ENCODE measurements at regions not wholly inside any gene's neighbourhood (a gene's known extent, or its start where the extent isn't known, plus 50 kb on each side); places are given as distances from the start of the nearest gene placed in this dataset.
"Not testable (repeated sequence)": the region's sequence is repeated elsewhere in the genome, so short reads cannot be mapped to it uniquely, and the experiment has no call there.

DNA sequence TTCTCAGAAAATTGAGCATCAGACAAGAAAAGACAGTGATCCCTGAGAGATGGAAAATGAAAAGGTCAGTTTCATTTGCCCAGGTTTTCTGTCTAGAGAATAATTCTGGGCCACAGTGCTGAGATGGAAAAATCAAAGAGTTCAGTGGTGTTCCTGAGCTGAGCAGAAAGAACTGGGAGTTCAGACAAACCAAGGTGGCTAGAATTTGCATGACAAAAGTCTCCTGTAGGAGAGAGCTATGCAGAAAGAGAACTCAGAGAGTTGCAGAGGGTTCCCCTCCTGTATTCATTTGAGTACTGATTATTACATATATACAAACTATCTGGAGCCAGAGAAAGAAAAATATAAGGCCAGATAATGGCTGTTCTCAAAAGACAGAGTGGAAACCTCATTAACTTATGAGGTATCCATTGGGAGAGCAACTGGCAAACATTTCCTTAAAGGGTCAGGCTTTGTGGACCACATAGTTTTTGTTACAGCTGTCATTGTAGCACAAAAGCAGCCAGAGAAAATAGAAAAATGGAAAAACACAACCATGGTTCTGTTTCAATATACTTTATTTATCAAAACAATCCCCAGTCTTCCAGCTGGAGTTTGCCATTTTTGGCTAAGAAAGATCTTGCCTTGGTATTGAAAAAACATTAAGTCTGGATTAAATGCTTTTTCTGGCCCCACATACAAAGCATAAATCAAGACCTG lies 1004.1 kb downstream of the TBL1XR1 start:
- DNase-seq (ENCODE audit: low spot score): no peak

- no peak for DNase-seq (ENCODE audit: low spot score)
These were observed 1006.5 kb downstream of the TBL1XR1 start for GRCh38 chr3:176190755-176191154.

DNA sequence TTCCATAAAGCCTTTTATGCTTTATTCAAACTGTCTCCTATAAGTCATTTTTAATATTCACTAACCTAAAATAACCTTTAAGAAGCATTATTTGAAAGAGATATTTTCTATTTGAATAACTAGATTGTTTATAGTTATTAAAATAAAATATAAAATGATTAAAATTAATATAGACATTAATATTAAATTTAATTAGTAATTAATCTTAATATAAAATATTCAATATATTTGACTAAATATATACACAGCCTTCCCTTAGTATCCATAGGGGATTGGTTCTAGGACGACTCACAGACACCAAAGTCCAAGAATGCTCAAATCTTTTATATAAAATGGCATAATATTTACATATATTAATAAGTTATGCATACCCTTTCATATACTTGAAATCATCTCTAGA lies 1014.1 kb downstream of the TBL1XR1 start:
- no peak for DNase-seq (ENCODE audit: low spot score)

GRCh38 chr3:176174060-176174459 lies 1023.2 kb downstream of the TBL1XR1 start:
- DNase-seq (ENCODE audit: low spot score): no peak

DNA sequence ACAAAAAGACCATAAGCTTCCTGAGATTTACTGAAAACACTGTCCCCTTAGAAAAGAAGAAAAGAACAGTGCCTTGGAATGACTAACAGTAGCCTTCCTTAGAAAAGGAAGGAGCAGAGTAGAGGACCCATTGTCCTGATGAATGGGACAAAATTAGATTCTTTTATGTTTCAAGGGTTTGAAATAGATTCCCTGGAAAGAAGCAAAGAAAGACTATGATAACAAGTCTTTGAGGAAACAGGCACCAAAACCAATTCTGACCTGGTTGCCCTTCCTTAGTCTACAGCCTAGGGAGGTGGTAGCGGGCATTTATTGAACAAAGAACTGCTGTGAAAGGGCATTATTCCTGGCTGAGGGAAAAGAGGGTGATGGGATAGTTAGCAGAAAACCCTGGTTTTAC lies 1024.8 kb downstream of the TBL1XR1 start:
- no peak for DNase-seq (ENCODE audit: low spot score)

DNA sequence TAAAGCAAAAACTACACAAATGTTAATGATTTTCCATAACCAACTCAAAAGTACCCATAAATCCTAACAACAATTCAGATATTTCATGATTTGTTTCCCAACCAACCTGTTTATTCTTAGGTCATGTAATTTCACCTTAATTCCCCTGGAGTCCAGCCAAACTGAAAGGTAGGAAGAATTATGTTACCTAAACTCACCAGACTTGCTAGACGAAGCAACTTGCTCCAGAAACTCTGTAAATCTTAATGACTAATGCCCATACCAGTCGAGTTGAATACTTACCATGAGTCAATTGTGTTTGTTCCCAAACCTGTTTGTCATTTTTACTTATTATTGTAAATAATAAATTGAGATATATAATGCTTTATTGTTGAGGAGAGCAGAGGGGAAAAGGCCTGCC lies 1030.0 kb downstream of the TBL1XR1 start:
- no peak for DNase-seq (ENCODE audit: low spot score)

DNA sequence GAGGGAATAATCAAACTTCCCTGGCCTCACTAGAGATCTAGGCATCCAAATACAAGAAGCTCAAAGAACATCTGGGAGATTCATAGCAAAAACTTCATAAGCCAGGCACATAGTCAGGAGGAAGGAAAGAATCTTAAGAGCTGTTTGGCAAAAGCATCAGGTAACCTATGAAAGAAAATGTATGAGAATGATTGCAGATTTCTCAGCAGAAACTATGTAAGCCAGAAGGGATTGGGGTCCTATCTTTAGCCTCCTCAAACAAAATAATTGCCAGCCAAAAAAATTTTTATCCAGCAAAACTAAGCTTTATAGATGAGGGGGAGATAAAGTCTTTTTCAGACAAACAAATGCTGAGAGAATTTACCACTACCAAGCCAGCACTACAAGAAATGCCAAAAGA lies 1036.3 kb downstream of the TBL1XR1 start:
- no peak for DNase-seq (ENCODE audit: low spot score)

GRCh38 chr3:176159796-176160195 lies 1037.5 kb downstream of the TBL1XR1 start:
- no peak for DNase-seq (ENCODE audit: low spot score)

- no peak for DNase-seq (ENCODE audit: low spot score)
These were observed 1042.3 kb downstream of the TBL1XR1 start for GRCh38 chr3:176155012-176155411.

DNA sequence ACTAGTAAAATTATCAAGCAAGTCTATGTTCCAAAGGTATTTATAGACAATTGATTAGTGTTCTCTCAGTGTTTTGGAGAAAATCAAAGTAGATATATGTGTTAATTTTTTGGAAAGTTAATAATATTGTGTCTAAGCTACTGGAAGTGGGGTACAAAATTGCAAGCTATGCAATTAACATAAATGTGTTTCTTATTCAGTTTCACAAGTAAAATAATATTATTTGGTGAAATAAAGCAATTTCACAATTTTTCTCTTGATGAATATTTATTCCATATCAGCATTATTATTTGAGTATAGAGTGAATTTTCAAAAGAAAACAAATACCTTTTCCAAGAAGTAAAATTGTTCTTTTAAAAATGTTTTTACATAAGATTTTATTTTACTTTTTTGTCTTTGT lies 1047.7 kb downstream of the TBL1XR1 start:
- DNase-seq (ENCODE audit: low spot score): no peak

DNA sequence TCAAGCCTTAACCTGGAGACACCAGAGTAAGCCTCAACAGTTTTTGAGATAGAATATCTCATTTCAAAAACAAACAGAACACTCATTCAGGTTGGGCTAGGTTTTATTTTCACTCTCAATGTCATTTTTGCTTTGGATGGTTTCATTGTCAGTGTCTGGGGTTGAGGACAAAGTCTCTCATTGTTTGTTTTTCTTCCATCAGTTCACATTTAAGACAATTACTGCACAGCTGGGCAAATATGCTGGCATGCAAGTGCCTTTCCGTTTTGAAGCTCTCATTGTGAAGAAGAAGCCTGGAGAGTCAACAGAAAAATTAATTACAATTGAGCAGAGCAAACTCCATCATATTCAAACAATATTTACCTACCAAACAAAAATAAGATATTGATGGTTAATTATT lies 1050.0 kb downstream of the TBL1XR1 start:
- peak; percentile 65 for DNase-seq (ENCODE audit: low spot score)

DNA sequence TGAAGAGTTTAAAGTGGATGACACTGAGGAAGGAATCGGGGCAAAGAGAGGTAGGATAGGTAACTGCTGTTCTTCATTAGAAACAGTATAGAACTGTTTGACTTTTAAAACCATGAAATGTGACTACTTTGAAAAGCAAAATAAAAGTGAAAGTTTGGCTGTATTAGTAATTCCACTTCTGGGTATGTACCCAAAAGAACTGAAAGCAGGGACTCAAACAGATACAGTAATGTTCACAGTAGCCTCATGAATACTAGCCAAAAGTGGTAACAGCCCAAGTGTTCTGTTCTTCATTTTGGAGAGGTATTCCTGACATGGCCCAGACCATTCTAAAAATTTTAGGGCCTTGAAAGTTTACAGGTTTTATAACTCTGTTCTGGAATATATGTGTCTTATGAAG lies 1055.4 kb downstream of the TBL1XR1 start:
- no peak for DNase-seq (ENCODE audit: low spot score)

DNA sequence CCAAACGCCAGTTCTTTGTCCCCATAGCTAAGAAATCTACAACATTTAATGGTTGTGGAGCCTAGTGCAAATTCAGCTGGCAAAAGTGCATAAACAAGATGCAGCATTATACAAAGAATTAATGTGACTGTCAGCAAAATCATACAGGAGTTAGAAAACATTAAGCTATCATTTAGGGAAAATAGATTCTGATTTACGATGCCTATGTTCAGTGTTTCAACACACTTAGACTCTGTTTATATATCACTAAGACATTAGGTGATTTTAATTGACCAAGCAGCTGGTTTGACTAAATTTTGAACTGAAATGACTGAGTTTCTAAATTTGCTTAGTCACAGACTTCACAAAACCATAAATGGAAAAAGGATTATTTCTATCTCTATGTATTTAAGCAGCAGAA lies 1076.8 kb downstream of the TBL1XR1 start:
- DNase-seq (ENCODE audit: low spot score): no peak

DNA sequence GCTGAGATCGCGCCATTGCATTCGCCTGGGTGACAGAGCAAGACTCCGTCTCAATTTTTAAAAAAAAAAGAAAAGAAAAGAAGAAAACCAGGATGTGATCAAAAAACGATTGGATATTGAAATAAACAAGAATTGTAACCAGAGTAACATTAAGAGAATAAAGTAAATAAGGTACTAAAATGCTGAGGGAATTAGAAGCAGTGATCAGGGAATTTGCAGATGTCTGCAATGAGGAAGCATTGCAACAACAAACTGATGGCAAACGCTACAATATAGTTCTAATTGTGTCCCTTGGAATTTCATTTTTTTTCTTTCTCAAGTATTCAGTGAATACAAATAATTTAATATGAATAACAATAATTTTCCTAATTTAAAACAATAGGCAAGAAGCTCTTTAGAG lies 1077.5 kb downstream of the TBL1XR1 start:
- DNase-seq (ENCODE audit: low spot score): no peak

- no peak for DNase-seq (ENCODE audit: low spot score)
These were observed 1090.9 kb downstream of the TBL1XR1 start for GRCh38 chr3:176106380-176106779.

DNA sequence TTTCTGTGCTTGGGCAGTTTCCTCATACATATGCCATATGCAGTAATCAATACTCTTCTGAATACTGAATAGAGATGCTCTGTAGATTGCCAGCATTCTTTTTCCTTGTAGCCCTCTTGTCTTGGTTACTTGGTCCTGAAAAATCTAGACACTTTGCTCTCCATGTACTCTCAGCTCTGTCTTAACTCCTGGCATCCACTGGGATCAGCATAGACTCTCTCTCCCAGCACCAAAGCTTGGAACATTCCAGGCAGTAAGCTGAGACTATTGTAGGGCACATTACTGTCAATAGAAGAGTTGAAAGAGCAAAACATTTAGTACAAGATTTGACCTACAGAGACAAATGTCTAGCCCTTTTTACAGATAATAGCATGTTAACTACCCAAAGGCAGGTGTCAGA lies 1100.3 kb downstream of the TBL1XR1 start:
- DNase-seq (ENCODE audit: low spot score): no peak

GRCh38 chr3:176093892-176094291 lies 1103.4 kb downstream of the TBL1XR1 start:
- not testable (repeated sequence) for DNase-seq (ENCODE audit: low spot score)

GRCh38 chr3:176090727-176091126 lies 1106.6 kb downstream of the TBL1XR1 start:
- no peak for DNase-seq (ENCODE audit: low spot score)

- DNase-seq (ENCODE audit: low spot score): no peak
These were observed 1108.3 kb downstream of the TBL1XR1 start for GRCh38 chr3:176088962-176089383.

GRCh38 chr3:176087066-176087697 lies 1110.1 kb downstream of the TBL1XR1 start:
- DNase-seq (ENCODE audit: low spot score): no peak

DNA sequence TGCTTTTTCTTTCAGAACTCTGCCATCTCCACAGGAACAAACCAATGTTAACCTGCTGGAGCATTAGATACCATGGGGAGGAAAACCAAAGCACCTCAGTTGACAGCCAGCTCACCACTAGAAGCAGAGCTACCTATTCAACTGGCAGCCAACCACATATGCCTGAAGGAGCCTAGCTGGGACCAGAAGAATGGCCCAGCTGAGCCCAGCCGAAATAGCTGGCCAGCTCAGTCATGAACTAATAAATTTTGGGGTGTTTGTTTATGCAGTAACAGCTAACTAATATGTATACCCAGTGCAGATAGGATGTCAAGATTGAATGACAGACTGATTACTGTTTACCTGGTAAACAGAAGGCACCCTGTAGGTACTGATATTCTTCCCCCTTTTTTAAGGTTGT lies 1117.5 kb downstream of the TBL1XR1 start:
- no peak for DNase-seq (ENCODE audit: low spot score)

GRCh38 chr3:176078906-176079305 lies 1118.4 kb downstream of the TBL1XR1 start:
- DNase-seq (ENCODE audit: low spot score): no peak

DNA sequence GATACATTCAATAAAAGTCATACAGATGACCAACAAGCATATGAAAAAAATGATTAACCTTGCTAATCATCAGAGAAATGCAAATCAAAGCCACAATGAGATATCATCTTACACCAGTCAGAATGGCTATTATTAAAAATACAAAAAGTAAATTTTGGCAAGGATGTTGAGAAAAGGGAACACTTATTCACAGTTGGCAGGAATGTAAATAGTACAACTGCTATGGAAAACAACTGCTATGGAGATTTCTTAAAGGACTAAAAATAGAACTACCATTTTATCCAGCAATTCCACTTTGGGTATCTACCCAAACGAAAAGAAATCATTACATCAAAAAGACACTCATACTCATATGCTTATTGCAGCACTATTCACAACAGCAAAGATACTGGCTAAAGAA lies 1121.8 kb downstream of the TBL1XR1 start:
- no peak for DNase-seq (ENCODE audit: low spot score)

DNA sequence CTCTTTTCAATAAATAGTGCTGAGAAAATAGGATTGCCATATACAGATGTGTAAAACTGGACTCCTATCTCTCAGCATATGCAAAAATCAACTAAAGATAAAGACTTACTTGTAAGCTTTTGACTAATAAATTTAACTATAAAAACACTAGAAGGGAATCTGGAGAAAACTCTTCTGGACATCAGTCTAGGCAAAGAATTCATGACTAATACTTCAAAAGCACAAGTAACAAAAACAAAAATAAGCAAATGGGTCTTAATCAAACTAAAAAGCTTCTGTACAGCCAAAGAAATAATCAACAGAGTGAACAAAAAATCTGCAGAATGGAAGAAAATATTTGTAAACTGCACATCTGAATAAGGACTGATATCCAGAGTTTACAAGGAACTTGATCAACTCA lies 1122.2 kb downstream of the TBL1XR1 start:
- no peak for DNase-seq (ENCODE audit: low spot score)
